ENCODE measurements at regions not wholly inside any gene's neighbourhood (a gene's known extent, or its start where the extent isn't known, plus 50 kb on each side); places are given as distances from the start of the nearest gene placed in this dataset.

GRCh38 chr5:3393920-3394597 is 201.6 kb upstream of the IRX1 start:
- RAD21 ChIA-PET (ENCODE audit: unreplicated experiment), result no interaction called here
- POLR2A ChIA-PET, result no interaction called here
- H2AFZ ChIP-seq (ENCODE audit: control insufficient read depth, low read depth, low read length), result no peak overlapping the region
- no peaks in the 10 kb centered on the region; the same call in 1 of the 3 replicates for H3K9me3 ChIP-seq (replicated peaks; ENCODE audit: control insufficient read depth, insufficient read depth, low read length)
- H3K79me2 ChIP-seq (ENCODE audit: control insufficient read depth, insufficient read depth, low read length), result no peaks in the 10 kb centered on the region
- no peaks in the 10 kb centered on the region for H3K4me1 ChIP-seq (ENCODE audit: control insufficient read depth, insufficient read depth, low read length)
- H4K20me1 ChIP-seq (ENCODE audit: control insufficient read depth, insufficient read depth), result no peaks in the 10 kb centered on the region
- intact Hi-C loops (cut with micrococcal nuclease; ENCODE audit: unreplicated experiment) (no loop called here), in situ Hi-C loops (cut with MboI) (no loop called here)
- CTCF ChIA-PET, result no interaction called here
- BruUV-seq (replicated peaks), result no TSS peak
- SMC1A ChIA-PET (ENCODE audit: uncharacterized antibody, unreplicated experiment), result interaction anchor here (0.6 kb wide), 1 partner anchor 10 kb away, joined by 3 read pairs; no protein-coding TSS in a partner anchor
- H3K27me3 ChIP-seq (replicated peaks in 1 of 2; ENCODE audit: control insufficient read depth in 2 of 2, insufficient read depth in 2 of 2, low read length in 1 of 2), result no peaks in the 10 kb centered on the region
- no peak overlapping the region for H3K4me3 ChIP-seq
- H3K4me2 ChIP-seq (ENCODE audit: control insufficient read depth, insufficient read depth), result no peak overlapping the region
- ATAC-seq (no peak), FAIRE-seq (no peak), DNase-seq (ENCODE audit: low read depth, low spot score) (no peak)
- H3K36me3 ChIP-seq (ENCODE audit: control insufficient read depth in 2 of 2, insufficient read depth in 2 of 2, low read length in 1 of 2), result no peaks in the 10 kb centered on the region
- 57% methylated on average over 24 of the region's 24 CpGs for WGBS (ENCODE audit: insufficient coverage, insufficient replicate concordance, low lambda C conversion rate, missing lambda C conversion rate)
- no peak overlapping the region for H3K27ac ChIP-seq (ENCODE audit: control insufficient read depth, insufficient read depth)
- no peak overlapping the region for H3K9ac ChIP-seq (ENCODE audit: control insufficient read depth, insufficient read depth, low read length)
- TF ChIP-seq EZH2 (IDR thresholded peaks at IDR 0.05; ENCODE audit: borderline replicate concordance, control insufficient read depth, low read depth, low read length) (no peak), NR2C1 (IDR thresholded peaks at IDR 0.05) (no peak), ZBTB4 (CRISPR knock-in tag; IDR thresholded peaks at IDR 0.05) (no peak), MTA3 (IDR thresholded peaks at IDR 0.05; ENCODE audit: borderline replicate concordance, low read length) (no peak), NR2F1 (conservative IDR thresholded peaks at IDR 0.05) (no peak), TARDBP (IDR thresholded peaks at IDR 0.05; ENCODE audit: borderline replicate concordance) (no peak), CBX3 (IDR thresholded peaks at IDR 0.05; ENCODE audit: borderline replicate concordance, low read depth) (no peak), ZNF217 (IDR thresholded peaks at IDR 0.05) (no peak), FOS (IDR thresholded peaks at IDR 0.05; ENCODE audit: borderline replicate concordance, extremely low read depth, insufficient read length) (no peak), TAF1 (IDR thresholded peaks at IDR 0.05; ENCODE audit: borderline replicate concordance, low read depth, low read length) (no peak), FOXK2 (IDR thresholded peaks at IDR 0.05) (no peak)
- TF ChIP-seq, protein P1, sequence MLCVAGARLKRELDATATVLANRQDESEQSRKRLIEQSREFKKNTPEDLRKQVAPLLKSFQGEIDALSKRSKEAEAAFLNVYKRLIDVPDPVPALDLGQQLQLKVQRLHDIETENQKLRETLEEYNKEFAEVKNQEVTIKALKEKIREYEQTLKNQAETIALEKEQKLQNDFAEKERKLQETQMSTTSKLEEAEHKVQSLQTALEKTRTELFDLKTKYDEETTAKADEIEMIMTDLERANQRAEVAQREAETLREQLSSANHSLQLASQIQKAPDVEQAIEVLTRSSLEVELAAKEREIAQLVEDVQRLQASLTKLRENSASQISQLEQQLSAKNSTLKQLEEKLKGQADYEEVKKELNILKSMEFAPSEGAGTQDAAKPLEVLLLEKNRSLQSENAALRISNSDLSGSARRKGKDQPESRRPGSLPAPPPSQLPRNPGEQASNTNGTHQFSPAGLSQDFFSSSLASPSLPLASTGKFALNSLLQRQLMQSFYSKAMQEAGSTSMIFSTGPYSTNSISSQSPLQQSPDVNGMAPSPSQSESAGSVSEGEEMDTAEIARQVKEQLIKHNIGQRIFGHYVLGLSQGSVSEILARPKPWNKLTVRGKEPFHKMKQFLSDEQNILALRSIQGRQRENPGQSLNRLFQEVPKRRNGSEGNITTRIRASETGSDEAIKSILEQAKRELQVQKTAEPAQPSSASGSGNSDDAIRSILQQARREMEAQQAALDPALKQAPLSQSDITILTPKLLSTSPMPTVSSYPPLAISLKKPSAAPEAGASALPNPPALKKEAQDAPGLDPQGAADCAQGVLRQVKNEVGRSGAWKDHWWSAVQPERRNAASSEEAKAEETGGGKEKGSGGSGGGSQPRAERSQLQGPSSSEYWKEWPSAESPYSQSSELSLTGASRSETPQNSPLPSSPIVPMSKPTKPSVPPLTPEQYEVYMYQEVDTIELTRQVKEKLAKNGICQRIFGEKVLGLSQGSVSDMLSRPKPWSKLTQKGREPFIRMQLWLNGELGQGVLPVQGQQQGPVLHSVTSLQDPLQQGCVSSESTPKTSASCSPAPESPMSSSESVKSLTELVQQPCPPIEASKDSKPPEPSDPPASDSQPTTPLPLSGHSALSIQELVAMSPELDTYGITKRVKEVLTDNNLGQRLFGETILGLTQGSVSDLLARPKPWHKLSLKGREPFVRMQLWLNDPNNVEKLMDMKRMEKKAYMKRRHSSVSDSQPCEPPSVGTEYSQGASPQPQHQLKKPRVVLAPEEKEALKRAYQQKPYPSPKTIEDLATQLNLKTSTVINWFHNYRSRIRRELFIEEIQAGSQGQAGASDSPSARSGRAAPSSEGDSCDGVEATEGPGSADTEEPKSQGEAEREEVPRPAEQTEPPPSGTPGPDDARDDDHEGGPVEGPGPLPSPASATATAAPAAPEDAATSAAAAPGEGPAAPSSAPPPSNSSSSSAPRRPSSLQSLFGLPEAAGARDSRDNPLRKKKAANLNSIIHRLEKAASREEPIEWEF (IDR thresholded peaks at IDR 0.05; ENCODE audit: insufficient replicate concordance, low read depth, low read length), result no peak
- TF ChIP-seq, protein P2, sequence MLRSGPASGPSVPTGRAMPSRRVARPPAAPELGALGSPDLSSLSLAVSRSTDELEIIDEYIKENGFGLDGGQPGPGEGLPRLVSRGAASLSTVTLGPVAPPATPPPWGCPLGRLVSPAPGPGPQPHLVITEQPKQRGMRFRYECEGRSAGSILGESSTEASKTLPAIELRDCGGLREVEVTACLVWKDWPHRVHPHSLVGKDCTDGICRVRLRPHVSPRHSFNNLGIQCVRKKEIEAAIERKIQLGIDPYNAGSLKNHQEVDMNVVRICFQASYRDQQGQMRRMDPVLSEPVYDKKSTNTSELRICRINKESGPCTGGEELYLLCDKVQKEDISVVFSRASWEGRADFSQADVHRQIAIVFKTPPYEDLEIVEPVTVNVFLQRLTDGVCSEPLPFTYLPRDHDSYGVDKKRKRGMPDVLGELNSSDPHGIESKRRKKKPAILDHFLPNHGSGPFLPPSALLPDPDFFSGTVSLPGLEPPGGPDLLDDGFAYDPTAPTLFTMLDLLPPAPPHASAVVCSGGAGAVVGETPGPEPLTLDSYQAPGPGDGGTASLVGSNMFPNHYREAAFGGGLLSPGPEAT (IDR thresholded peaks at IDR 0.05; ENCODE audit: low read depth), result no peak
